Panc1 (cell line): ENCODE measurements at regions not wholly inside any gene's neighbourhood (a gene's known extent, or its start where the extent isn't known, plus 50 kb on each side); places are given as distances from the start of the nearest gene placed in this dataset.

ENCODE experiments used
- ATAC-seq: fragments of 200-7000 bp; cut with Tn5 transposase; 2 replicates; pipeline ENCODE4 v1.9.1; 2020; ENCODE audit warnings: mild to moderate bottlenecking, moderate library complexity
- BruUV-seq: library from RNA; stranded (reverse); fragments of 400-500 nt; replicated peaks from 2 replicates; lab custom pipeline; 2021; lab: Mats Ljungman, UMichigan
- CTCF ChIA-PET: fragments of 300-600 bp; sonication (Branson Sonifier 250); formaldehyde crosslinking; loops from one replicate; lab custom pipeline; 2022; ENCODE audit warnings: antibody characterized with exemption; lab: Charles Lee
- POLR2A ChIA-PET: fragments of 300-600 bp; sonication (Branson Sonifier 250); formaldehyde crosslinking; loops from one replicate; lab custom pipeline; 2022; ENCODE audit warnings: antibody characterized with exemption; lab: Charles Lee
- DNase-seq: peaks from one replicate; pipeline ENCODE4 v3.0.0-alpha.2; 2010; ENCODE audit warnings: low read depth, low spot score
- H3K27ac ChIP-seq: 2 replicates; pipeline ENCODE4 v1.5.1; 2011; ENCODE audit warnings: mild to moderate bottlenecking, low read length, inconsistent platforms
- H3K27me3 ChIP-seq: fragments of 200-500 bp; sonication (Bioruptor generic); 2 replicates; pipeline ENCODE4 v1.6.0; 2014; ENCODE audit warnings: low read length, inconsistent platforms; ENCODE audit not compliant: control insufficient read depth, insufficient read depth
- H3K36me3 ChIP-seq: fragments of 200-500 bp; sonication (Bioruptor generic); 2 replicates; pipeline ENCODE4 v1.5.1; 2014; ENCODE audit warnings: inconsistent platforms, mild to moderate bottlenecking, low read length, moderate library complexity; ENCODE audit not compliant: control insufficient read depth, insufficient read depth
- H3K4me1 ChIP-seq: 2 replicates; pipeline ENCODE4 v1.5.1; 2011; ENCODE audit warnings: inconsistent platforms, mild to moderate bottlenecking, low read length, moderate library complexity; ENCODE audit not compliant: control insufficient read depth, insufficient read depth
- H3K4me3 ChIP-seq, 2 experiments: 2 replicates each; pipeline ENCODE4 v1.5.1; 2011 to 2012; ENCODE audit warnings: low read depth in 2 of 2, low read length in 2 of 2, mild to moderate bottlenecking in 2 of 2, inconsistent platforms in 1 of 2, moderate library complexity in 1 of 2
- H3K9me3 ChIP-seq: fragments of 200-500 bp; sonication (Bioruptor generic); 2 replicates; pipeline ENCODE4 v1.5.1; 2014; ENCODE audit warnings: low read depth, mild to moderate bottlenecking, inconsistent platforms, low read length, moderate library complexity; ENCODE audit not compliant: control insufficient read depth, insufficient read depth
- CTCF ChIP-seq: fragments of 450-650 bp; IDR thresholded peaks from 2 replicates; pipeline ENCODE4 v1.5.1; 2017; ENCODE audit warnings: mild to moderate bottlenecking
- POLR2AphosphoS5 ChIP-seq: IDR thresholded peaks from 2 replicates; pipeline ENCODE4 v1.6.1; 2012; ENCODE audit warnings: mild to moderate bottlenecking, low read depth, low read length, moderate library complexity
- REST ChIP-seq, 2 experiments: IDR thresholded peaks; 2 replicates each; pipeline ENCODE4 v1.6.1; 2011 to 2012; ENCODE audit warnings: low read depth in 2 of 2, control low read depth in 1 of 2, low read length in 1 of 2, mild to moderate bottlenecking in 1 of 2, moderate library complexity in 1 of 2; ENCODE audit not compliant: insufficient read depth in 1 of 2
- SIN3A ChIP-seq: IDR thresholded peaks from 2 replicates; pipeline ENCODE4 v1.6.1; 2012; ENCODE audit warnings: low read depth, mild to moderate bottlenecking, low read length, moderate library complexity, borderline replicate concordance; ENCODE audit not compliant: insufficient read depth
- TCF7L2 ChIP-seq: IDR thresholded peaks from 2 replicates; pipeline ENCODE4 v1.6.1; 2011; ENCODE audit warnings: mild to moderate bottlenecking, low read depth, low read length, inconsistent platforms
- in situ Hi-C: cut with HindIII; loops from 2 replicates; pipeline ENCODE4 v1.10.0; 2016; ENCODE audit warnings: low sequenced_read_pairs, low pct_unique_long_range_greater_than_20kb
- intact Hi-C: fragments of 100-400 bp; cut with micrococcal nuclease; formaldehyde crosslinking; loops from one replicate; pipeline ENCODE4 v1.10.0; 2022; ENCODE audit not compliant: unreplicated experiment

GRCh38 chr15:91604122-91604521, 249.4 kb upstream of the SLCO3A1 start:
- Histone ChIP-seq H3K9me3 (no peaks in the 10 kb centered on the region), H3K4me1 (no peaks in the 10 kb centered on the region), H3K4me3 (no peak overlapping the region), H3K27me3 (peaks cover 2% of the 10 kb centered on the region; the same call in 1 of the 2 replicates), H3K27ac (no peak overlapping the region), H3K36me3 (no peaks in the 10 kb centered on the region)
- ATAC-seq = no peak
- intact Hi-C loops = loop anchor here (10.0 kb wide), 1 partner anchor 289 kb away; no protein-coding TSS in a partner anchor
- POLR2A ChIA-PET = no interaction called here
- no peak for DNase-seq
- BruUV-seq = no TSS peak
- in situ Hi-C loops = no loop called here
- TF ChIP-seq SIN3A = no peak
- TF ChIP-seq TCF7L2 = no peak
- TF ChIP-seq POLR2AphosphoS5 = no peak
- no peak for TF ChIP-seq CTCF
- no peak for TF ChIP-seq REST (IDR thresholded peaks at IDR 0.05; ENCODE audit: insufficient read depth in 1 of 2, low read depth in 2 of 2, low read length in 1 of 2)
- CTCF ChIA-PET = no interaction called here

DNA sequence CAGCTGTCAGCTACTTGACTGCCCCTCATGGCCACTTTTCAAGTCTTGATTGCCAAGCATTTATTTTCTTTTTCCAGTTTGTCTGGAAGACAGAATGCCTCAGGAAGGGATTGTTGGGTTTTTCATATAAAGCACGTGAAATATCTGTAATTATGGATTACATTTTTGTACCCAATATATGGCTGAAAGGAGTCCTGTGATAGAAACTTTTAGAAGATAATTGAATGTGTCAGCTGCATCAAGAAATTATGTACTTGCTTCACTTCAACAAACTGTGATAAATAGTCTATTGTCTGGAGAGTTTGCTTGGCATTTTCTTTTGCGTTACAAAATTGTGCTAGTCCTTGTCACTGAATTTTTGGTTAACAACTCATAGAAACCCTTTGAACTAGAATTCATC, 247.9 kb upstream of the SLCO3A1 start:
- no peak for DNase-seq
- BruUV-seq = no TSS peak
- H3K4me3 ChIP-seq = no peak overlapping the region
- no peak for ATAC-seq
- H3K27ac ChIP-seq = no peak overlapping the region
- no peaks in the 10 kb centered on the region for H3K27me3 ChIP-seq
- no peaks in the 10 kb centered on the region for H3K4me1 ChIP-seq
- ChIA-PET POLR2A (no interaction called here), CTCF (no interaction called here)
- intact Hi-C loops (loop anchor here (10.0 kb wide), 1 partner anchor 291 kb away; no protein-coding TSS in a partner anchor), in situ Hi-C loops (no loop called here)
- TF ChIP-seq CTCF (no peak), REST (IDR thresholded peaks at IDR 0.05; ENCODE audit: insufficient read depth in 1 of 2, low read depth in 2 of 2, low read length in 1 of 2) (no peak), POLR2AphosphoS5 (no peak)
- no peaks in the 10 kb centered on the region for H3K36me3 ChIP-seq
- no peaks in the 10 kb centered on the region for H3K9me3 ChIP-seq
